C4-2B (cell line): ENCODE measurements at regions not wholly inside any gene's neighbourhood (a gene's known extent, or its start where the extent isn't known, plus 50 kb on each side); places are given as distances from the start of the nearest gene placed in this dataset.

Experiments used
- CTCF ChIP-seq: fragments of 450-650 bp; conservative IDR thresholded peaks from 2 replicates; pipeline ENCODE4 v1.5.1; 2017; ENCODE audit warnings: mild to moderate bottlenecking
- ZFX ChIP-seq: fragments of 450-650 bp; IDR thresholded peaks from 2 replicates; pipeline ENCODE4 v1.6.1; 2017

- TF ChIP-seq CTCF (no peak), ZFX (no peak)
Observed at GRCh38 chr7:436367-437128, 83.1 kb downstream of the PDGFA start.
